HG03139 (cell line): ENCODE measurements at regions not wholly inside any gene's neighbourhood (a gene's known extent, or its start where the extent isn't known, plus 50 kb on each side); places are given as distances from the start of the nearest gene placed in this dataset.
"Not testable (repeated sequence)": the region's sequence is repeated elsewhere in the genome, so short reads cannot be mapped to it uniquely, and the experiment has no call there.

Experiments
- ATAC-seq: cut with Tn5 transposase; IDR thresholded peaks from one replicate; pipeline ENCODE4 v1.9.1; 2021; ENCODE audit not compliant: unreplicated experiment

GRCh38 chr3:17845026-17845812 is 102.8 kb upstream of the TBC1D5 start:
- no peak for ATAC-seq

DNA sequence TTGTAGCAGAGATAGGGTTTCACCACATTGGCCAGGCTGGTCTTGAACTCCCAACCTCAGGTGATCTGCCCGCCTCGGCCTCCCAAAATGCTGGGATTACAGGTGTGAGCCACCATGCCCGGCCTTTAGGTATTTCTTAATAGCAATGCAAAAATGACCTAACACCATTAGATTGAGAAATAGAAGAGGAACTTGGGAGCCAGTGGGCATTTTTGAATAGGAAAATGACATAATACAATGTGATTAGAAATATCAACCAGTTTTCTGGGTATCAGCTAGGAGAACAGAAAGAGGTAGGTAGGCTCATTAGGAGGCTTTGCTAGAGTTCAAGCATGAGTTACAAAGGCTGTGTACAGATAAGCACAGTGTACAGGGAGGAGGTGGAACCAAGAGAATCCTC is 101.8 kb upstream of the TBC1D5 start:
- no peak for ATAC-seq

DNA sequence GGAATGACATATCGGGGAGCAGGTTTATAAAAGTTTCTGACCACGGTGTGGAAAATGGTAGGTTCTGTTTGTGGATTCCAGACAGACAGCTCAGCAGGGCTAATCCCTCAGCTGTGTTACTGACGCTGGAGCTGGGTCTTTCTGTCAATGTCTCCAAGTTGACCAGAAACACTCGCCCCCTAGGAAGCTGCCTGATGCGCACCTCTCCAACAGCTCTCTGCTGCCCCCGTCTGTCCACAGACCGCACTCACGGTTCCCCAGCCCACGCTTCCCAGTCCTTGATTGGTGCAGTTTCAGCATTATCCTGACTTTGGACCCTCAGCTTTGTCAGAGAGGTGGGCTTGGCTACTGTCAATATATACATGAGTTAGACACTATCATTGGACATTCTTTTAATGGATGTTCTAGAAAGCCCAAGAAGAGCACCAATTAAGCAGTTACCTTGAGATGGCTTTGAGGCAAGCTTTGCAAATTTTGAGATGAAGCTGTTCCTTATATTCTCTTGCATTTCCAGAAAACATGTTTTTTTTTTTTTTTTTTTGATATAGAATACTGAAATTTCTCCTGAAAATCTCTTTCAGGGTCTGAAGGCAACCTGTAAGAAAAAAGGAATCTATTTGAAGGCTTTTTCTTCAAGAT is 98.9 kb upstream of the TBC1D5 start:
- ATAC-seq = peak; percentile 95

GRCh38 chr3:17840651-17841050 is 98.2 kb upstream of the TBC1D5 start:
- ATAC-seq = no peak

DNA sequence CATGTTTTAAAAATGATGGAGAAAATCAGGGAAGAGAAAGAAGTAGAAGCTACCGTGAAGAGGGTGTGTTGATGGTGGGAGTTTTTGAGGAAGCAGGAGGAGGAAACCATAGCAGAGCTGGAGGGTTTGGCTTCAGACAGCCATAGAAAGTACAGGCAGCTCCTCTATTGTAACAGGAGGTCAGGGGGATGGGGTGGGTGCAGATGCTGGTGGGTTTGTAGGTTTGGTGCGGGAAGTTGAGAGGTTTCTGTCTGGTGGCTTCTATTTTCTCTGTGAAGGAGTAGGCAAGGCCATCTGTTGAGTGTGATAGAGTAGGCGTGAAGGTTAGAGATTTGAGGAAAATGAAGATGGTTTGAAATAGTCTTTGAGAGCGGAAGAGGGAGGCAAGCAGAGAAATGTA is 97.7 kb upstream of the TBC1D5 start:
- ATAC-seq = no peak

DNA sequence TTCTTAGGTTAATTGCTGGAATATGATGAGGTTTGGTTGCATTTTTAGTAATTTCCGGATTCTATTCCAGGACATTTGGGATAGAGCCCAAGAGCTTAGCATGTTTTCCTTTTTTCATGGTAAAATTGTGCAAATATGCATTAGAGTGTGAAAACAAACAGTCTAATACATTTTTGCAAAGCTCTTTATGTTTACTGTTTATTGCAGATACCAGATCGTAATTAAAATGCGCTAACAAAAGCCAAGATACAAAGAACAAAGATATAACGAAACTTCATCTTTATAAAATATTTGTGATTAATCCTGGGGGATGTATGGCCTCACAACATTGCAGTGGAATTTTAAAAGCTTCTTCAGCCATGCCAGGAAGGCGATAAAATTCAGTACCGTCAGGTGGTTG is 94.5 kb upstream of the TBC1D5 start:
- ATAC-seq = no peak

DNA sequence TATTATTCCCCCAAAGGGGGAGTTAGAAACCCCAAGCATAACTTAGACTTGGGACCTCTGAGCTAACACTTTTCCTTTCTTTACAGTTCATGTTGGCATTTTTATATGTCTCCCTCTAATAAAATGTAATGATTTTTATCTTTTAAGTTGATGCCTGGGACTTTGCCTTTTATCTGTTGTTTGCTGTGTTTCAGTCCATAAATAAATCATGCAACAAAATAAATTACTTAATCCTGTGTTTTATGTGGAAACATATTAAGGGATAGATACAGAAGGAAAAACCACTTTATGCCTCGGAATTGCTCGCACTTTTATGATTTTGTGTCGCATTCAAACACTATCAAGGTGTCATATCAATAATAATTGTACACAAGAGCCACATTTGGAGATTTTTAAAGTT is 93.7 kb upstream of the TBC1D5 start:
- no peak for ATAC-seq

DNA sequence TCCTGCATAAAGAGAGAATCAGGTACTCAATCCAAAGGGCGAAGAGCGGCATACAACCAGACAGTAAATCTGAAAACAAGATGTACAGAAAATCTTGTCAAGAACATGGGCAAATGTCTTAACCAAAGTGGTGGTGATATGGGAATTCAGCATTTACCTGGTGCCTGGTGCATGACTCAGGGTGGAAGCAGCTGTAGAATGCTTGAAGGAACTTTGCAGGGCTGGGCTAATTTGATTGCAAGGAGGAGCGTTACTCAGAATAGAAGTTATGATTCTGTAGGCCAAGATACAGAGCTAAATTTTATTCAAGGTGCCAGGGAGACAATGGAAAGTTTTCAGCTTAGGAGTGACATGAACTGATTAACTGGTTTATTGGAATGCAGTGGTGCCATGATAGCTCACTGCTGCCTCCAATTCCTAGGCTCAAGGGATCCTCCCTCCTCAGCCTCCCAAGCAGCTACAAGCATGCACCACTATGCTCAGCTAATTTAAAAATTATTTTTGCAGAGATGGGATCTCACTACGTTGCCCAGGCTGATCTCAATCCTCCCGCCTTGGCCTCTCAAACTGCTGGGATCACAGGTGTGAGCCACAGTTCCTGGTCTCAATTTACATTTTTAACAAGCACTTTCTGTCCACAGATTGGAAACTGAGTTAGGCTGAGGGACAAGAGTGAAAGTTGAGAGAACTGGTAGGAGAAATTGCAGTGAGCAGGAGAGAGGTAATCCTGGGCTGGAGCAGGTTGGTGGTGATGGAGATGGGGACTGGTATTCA is 91.5 kb upstream of the TBC1D5 start:
- ATAC-seq = no peak

- ATAC-seq = no peak
Measured at GRCh38 chr3:17832016-17832415, 89.6 kb upstream of the TBC1D5 start.

GRCh38 chr3:17831366-17831765 is 88.9 kb upstream of the TBC1D5 start:
- no peak for ATAC-seq

DNA sequence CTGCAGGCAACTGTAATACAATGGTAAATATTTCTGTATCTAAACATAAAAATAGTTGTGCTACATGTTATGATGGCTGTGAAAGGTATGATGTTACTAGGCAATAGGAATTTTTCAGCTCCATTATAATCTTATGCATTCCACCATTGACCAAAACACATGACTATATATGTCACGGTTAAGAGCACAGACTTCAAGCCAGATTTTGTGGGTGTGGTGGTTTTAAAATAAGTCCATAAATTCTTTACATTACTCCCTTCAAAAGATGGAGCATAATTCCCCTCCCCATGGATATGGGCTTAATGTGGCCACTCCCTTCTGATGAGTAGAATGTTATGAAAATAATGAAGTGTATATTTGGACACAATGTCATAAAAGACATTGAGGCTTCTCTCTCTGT is 88.4 kb upstream of the TBC1D5 start:
- no peak for ATAC-seq

DNA sequence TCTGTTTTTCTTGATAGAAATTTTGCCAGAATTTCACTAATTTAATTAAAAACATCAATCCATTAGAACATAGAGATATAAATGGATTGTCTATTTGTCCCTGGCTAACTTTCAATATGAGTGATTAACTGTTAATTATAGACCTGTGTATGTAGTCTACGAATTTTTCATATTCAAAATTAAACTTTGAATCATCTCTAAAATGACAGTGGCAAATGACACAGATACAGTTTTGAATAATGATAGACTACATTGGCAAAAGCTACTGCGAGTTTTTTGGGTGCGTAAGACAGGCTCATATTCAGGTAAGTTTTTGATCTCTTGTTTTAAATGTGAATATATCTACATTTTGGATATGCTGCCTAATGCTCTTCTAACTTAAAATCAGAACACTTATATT is 86.0 kb upstream of the TBC1D5 start:
- ATAC-seq = no peak

DNA sequence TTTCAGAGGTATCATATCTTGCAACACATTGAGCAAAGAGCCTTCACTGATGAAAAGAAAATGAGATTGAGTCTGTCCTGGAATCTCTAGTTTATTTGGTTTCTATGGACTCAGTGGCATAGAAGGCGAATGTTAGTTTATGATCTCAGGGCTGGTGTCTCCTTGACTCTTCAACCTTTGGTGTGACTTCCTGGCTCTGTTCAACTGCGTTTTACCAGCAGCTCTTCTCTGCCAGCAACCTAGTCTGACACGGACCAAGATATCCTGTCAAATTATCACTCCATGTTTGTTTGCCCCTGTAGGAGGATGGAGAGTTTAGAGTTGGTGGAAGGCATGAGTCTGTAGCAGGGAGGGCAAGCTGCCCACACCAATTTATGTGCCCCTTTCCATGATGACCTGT is 82.9 kb upstream of the TBC1D5 start:
- ATAC-seq = no peak

GRCh38 chr3:17823816-17824215 is 81.4 kb upstream of the TBC1D5 start:
- no peak for ATAC-seq

DNA sequence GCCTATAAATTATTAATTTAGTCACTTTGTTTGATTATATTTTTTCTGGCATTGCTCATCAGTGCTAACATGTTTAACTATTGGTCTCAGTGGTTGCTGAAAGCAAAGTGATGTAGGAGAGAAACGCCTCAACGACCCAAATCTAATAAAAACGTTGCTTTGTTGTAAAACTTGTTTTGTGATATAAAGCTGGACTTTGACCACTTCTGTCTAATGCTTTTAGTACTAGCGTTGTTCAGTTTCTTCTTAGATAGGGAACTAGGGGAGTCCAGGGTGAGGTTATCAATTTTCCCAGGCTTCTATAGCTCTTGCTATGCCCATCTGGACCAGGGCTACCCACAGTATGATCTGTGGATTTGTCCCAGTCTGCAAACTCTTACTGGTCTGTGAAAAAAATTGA is 80.6 kb upstream of the TBC1D5 start:
- no peak for ATAC-seq

DNA sequence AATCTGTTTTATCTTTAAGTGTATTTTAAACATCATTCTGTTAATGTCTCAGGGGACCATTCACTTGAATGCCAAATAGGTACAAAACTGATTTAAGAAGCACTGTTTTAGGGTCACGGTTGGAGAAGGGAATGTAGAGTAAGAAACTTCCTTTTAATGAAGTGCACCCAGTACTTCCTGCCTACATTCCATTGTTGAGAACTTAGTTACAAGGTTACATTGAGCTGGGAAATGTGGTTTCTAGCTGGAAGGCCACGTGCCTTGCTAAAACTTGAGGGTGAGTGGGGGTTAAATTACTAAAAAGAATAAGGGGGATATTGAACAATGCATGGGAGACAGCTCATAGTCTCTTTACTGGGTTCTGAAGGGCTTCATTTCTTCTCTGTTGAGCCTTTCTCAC is 78.3 kb upstream of the TBC1D5 start:
- no peak for ATAC-seq

- no peak for ATAC-seq
Measured at GRCh38 chr3:17820275-17820674, 77.8 kb upstream of the TBC1D5 start.

DNA sequence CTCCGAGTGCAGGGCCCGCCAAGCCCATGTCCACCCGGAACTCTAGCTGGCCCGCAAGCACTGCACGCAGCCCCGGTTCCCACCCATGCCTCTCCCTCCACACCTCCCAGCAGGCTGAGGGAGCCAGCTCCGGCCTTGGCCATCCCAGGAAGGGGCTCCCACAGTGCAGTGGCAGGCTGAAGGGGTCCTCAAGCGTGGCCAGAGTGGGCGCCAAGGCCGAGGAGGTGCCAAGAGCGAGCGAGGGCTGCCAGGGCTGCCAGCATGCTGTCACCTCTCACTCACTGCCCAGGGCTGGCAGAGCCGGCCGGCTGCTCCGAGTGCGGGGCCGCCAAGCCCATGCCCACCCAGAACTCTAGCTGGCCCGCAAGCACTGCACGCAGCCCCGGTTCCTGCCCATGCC is 75.5 kb upstream of the TBC1D5 start:
- ATAC-seq = not testable (repeated sequence)

DNA sequence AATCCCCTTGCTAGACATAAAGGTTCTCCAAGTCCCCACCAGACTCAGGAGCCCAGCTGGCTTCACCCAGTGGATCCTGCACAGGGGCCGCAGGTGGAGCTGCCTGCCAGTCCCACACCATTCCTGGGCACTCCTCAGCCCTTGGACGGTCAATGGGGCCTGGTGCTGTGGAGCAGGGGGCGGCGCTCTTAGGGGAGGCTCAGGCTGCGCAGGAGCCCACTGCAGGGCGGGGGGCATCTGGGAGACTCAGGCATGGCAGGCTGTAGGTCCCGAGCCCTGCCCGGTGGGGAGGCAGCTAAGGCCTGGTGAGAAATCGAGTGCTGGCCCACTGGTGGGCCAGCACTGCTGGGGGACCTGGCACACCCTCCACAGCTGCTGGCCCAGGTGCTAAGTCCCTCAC is 75.1 kb upstream of the TBC1D5 start:
- no peak for ATAC-seq

DNA sequence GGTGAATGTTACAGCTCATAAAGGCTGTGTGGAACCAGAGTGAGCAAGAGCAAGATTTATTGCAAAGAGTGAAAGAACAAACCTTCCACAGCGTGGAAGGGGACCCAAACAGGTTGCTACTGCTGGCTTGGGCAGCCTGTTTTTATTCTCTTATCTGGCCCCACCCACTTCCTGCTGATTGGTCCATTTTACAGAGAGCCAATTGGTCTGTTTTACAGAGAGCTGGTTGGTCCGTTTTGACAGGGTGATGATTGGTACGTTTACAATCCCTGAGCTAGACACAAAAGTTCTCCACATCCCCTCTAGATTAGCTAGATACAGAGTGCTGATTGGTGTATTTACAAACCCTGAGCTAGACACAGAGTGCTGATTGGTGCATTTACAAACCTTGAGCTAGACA is 74.4 kb upstream of the TBC1D5 start:
- ATAC-seq = not testable (repeated sequence)

- ATAC-seq = not testable (repeated sequence)
Measured at GRCh38 chr3:17812328-17812727, 69.9 kb upstream of the TBC1D5 start.

GRCh38 chr3:17811646-17812045 is 69.2 kb upstream of the TBC1D5 start:
- ATAC-seq = no peak
